ENCODE measurements at regions not wholly inside any gene's neighbourhood (a gene's known extent, or its start where the extent isn't known, plus 50 kb on each side); places are given as distances from the start of the nearest gene placed in this dataset.

DNA sequence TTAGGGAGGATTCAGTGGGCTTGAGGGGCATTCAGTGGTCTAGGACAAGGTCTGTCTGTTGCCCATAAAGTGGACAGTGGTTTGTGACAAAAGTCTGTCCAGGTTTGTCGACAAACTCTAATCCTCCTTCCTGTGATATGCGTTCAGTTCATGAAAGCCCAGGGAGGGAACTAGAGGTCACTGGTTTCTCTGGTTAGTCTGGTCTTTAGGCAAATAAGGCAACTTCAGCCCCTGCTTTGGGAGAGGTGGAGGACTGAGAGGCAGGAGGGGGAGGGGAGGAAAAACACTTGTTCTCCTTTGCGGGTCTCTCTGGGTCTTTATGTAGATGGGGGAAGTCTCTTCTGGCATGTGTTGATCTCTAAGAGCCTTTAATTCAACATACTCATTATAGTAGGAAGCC, 235.1 kb upstream of the PWP1 start:
- Histone ChIP-seq H3K4me1 (no peaks in the 10 kb centered on the region), H3K4me3 (no peak overlapping the region), H3K9me3 (no peaks in the 10 kb centered on the region), H3K27ac (no peak overlapping the region), H3K36me3 (no peaks in the 10 kb centered on the region), H3K27me3 (no peaks in the 10 kb centered on the region)
- no peak for TF ChIP-seq POLR2A (IDR thresholded peaks at IDR 0.05)
- in situ Hi-C loops (cut with MboI; ENCODE audit: low sequenced_read_pairs in 4 of 4): no loop called here
- intact Hi-C loops (cut with DNase I; ENCODE audit: low total_unique reads): no loop called here
- ATAC-seq (no peak), DNase-seq (no peak)

DNA sequence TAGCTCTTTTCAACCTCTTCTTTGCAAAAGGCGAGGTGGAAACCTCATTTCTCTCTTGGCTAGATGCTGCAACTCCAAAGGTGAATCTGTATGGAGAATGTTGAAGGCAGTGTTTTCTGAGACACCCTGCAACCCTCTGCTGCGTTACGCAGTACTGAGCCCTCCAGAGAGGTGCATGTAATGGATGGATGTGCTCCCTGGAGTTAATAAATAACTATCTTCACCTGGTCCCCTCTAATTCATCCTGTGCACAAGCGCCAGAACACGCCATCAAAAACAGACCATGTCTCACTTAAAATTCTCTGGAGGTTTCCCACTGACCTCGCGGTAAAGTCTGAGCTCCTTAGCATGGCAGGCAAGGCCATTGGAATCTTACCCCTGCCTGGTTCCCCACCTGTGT, 234.4 kb upstream of the PWP1 start:
- no peaks in the 10 kb centered on the region for H3K9me3 ChIP-seq
- H3K4me3 ChIP-seq: no peak overlapping the region
- intact Hi-C loops (cut with DNase I; ENCODE audit: low total_unique reads) (no loop called here), in situ Hi-C loops (cut with MboI; ENCODE audit: low sequenced_read_pairs in 4 of 4) (no loop called here)
- no peaks in the 10 kb centered on the region for H3K4me1 ChIP-seq
- no peak for ATAC-seq
- no peak for TF ChIP-seq POLR2A (IDR thresholded peaks at IDR 0.05)
- TF ChIP-seq, protein P1, sequence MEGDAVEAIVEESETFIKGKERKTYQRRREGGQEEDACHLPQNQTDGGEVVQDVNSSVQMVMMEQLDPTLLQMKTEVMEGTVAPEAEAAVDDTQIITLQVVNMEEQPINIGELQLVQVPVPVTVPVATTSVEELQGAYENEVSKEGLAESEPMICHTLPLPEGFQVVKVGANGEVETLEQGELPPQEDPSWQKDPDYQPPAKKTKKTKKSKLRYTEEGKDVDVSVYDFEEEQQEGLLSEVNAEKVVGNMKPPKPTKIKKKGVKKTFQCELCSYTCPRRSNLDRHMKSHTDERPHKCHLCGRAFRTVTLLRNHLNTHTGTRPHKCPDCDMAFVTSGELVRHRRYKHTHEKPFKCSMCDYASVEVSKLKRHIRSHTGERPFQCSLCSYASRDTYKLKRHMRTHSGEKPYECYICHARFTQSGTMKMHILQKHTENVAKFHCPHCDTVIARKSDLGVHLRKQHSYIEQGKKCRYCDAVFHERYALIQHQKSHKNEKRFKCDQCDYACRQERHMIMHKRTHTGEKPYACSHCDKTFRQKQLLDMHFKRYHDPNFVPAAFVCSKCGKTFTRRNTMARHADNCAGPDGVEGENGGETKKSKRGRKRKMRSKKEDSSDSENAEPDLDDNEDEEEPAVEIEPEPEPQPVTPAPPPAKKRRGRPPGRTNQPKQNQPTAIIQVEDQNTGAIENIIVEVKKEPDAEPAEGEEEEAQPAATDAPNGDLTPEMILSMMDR (IDR thresholded peaks at IDR 0.05 in 4 of 5, conservative IDR thresholded peaks at IDR 0.05 in 1 of 5): no peak
- DNase-seq: no peak
- H3K36me3 ChIP-seq: no peaks in the 10 kb centered on the region
- no peak overlapping the region for H3K27ac ChIP-seq
- H3K27me3 ChIP-seq: no peaks in the 10 kb centered on the region

DNA sequence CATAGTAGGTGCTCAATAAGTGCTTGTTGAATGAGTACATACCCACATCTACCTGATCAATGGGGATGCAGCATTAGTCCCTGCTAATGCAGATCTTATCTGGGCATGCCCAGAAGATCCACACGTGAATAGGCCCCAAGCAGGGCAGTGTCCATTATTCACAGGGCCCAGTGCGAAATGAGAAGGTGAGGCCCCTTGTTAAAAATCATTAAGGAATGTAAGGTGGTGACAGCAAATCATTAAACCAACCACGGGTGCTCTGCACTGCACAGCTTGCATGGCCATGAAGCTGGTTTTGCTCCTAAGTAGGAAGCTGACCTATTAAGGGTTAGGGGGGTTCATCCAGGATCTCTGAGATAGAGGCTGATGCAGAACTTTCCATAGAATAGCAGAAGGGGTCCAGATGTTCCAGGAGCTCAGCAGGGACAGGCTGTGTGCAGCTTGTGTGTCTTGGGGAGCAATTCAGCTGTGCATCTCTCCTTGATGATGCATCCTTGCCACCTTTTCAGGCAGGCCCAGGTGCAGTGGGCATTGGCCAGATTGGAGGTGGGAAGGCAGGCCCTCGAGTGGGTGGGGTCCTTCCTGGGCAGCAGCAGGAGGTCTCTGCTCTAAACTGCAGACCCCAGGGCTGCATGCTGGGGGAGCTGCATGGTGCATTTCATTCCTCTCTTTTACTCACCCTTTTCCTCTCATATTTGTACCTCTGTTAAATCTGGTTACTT, 231.3 kb upstream of the PWP1 start:
- in situ Hi-C loops (cut with MboI; ENCODE audit: low sequenced_read_pairs in 4 of 4): no loop called here
- no peak for DNase-seq
- no peaks in the 10 kb centered on the region for H3K36me3 ChIP-seq
- intact Hi-C loops (cut with DNase I; ENCODE audit: low total_unique reads): no loop called here
- no peak for ATAC-seq
- no peak overlapping the region for H3K27ac ChIP-seq
- H3K9me3 ChIP-seq: no peaks in the 10 kb centered on the region
- no peaks in the 10 kb centered on the region for H3K27me3 ChIP-seq
- no peak overlapping the region for H3K4me3 ChIP-seq
- TF ChIP-seq POLR2A (IDR thresholded peaks at IDR 0.05): no peak
- TF ChIP-seq, protein P1 (IDR thresholded peaks at IDR 0.05 in 4 of 5, conservative IDR thresholded peaks at IDR 0.05 in 1 of 5): no peak
- H3K4me1 ChIP-seq: no peaks in the 10 kb centered on the region

DNA sequence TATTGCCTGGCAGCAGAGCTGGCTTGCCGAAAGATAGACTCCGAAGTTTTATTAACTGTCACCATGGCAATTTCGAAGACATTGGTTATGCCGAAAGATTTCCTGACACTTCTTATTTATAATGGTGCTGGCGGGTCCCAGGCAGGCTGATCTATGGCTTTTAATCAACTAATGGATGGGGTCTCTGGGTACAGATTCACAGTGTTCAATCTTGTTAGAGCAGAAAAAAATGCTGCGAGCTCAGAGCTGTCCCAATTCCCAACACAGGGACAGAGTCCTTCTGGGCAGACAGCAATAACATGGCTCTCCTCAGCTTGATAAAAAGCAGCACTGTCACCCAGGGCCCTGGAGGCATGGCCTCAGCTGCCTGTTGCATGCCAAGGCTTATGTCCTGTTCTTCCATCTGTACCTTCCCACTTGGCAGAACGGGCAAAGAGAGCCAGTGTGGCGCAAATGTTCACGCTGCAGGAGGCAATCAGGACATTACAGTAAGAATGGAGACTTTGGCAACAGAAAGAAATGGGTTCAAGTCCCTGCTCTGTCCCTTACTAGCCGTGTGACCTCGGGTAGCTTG, 228.2 kb upstream of the PWP1 start:
- intact Hi-C loops (cut with DNase I; ENCODE audit: low total_unique reads): no loop called here
- Histone ChIP-seq H3K36me3 (no peaks in the 10 kb centered on the region), H3K9me3 (no peaks in the 10 kb centered on the region), H3K4me3 (no peak overlapping the region), H3K27me3 (no peaks in the 10 kb centered on the region), H3K4me1 (no peaks in the 10 kb centered on the region), H3K27ac (no peak overlapping the region)
- DNase-seq (no peak), ATAC-seq (no peak)
- in situ Hi-C loops (cut with MboI; ENCODE audit: low sequenced_read_pairs in 4 of 4): no loop called here
- TF ChIP-seq, protein P1 (IDR thresholded peaks at IDR 0.05 in 4 of 5, conservative IDR thresholded peaks at IDR 0.05 in 1 of 5): no peak
- TF ChIP-seq POLR2A (IDR thresholded peaks at IDR 0.05): no peak

DNA sequence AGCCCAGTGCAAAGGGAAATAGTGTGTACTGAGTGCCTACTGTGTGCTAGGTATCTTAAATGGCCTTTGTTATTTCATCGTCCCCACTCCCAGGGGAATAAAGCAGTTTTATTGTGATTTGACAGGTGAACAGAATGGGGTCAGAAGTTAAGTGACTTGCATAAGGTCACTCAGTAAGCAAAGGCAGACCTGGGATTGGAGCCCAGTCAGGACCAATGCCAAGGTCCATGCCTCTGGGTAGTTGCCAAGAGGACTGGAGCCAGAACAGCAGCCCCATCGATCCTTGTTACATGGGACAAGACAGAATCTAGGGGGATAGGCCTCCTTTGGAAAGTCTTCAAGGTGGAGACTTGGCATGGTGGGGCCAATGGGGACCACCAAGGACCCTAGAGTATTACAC, 227.4 kb upstream of the PWP1 start:
- H3K27ac ChIP-seq: no peak overlapping the region
- H3K36me3 ChIP-seq: no peaks in the 10 kb centered on the region
- TF ChIP-seq, protein P1 (IDR thresholded peaks at IDR 0.05 in 4 of 5, conservative IDR thresholded peaks at IDR 0.05 in 1 of 5): no peak
- TF ChIP-seq POLR2A (IDR thresholded peaks at IDR 0.05): no peak
- DNase-seq: no peak
- H3K4me1 ChIP-seq: no peaks in the 10 kb centered on the region
- in situ Hi-C loops (cut with MboI; ENCODE audit: low sequenced_read_pairs in 4 of 4): no loop called here
- no peaks in the 10 kb centered on the region for H3K9me3 ChIP-seq
- ATAC-seq: no peak
- intact Hi-C loops (cut with DNase I; ENCODE audit: low total_unique reads): no loop called here
- H3K27me3 ChIP-seq: no peaks in the 10 kb centered on the region
- no peak overlapping the region for H3K4me3 ChIP-seq

Measured in gastrocnemius medialis (tissue), 4 donors.